ENCODE measurements at regions not wholly inside any gene's neighbourhood (a gene's known extent, or its start where the extent isn't known, plus 50 kb on each side); places are given as distances from the start of the nearest gene placed in this dataset.
A peak's percentile ranks its signal among the peaks of the same experiment; 100 is the strongest.
"Not testable (repeated sequence)": the region's sequence is repeated elsewhere in the genome, so short reads cannot be mapped to it uniquely, and the experiment has no call there.

DNA sequence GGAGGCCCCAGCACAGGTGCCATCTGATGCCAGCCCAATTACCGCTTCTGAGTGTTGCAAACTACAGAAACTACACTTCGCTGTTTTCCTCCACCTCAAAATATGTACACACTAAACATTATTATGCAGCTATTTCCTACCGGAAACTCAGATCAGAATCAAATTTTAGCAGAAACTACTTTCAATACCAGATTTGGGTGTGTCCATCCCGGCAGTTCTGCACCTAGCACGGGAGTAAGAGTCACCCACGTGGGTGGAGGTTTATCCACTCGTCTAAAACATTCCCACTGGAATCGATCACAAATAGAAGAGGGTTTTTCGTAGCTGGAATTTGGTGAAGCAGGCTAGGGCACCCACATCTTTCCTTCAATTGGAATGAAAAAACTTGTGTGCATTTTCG, 214.4 kb upstream of the PRKCQ start:
- DNase-seq: no peak

DNA sequence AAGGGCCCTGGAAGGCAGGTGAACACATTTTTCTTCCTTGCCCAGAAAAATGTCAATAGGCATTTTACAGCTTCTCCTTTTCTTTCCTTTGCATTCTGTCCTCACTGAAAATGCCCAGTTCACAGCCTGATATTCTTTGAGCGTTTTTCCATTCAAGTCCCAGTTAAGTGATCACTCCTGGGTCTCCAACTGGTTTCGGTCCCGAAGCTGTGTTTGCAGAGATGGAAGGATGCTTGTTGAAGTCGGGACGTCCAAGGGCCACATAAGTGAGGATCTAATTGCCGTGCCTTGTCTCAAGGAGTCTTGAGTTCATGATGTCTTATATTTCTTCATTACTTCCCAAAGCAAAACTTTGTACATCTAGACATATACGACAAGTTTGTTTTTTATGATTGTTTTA, 208.7 kb upstream of the PRKCQ start:
- DNase-seq: no peak

DNA sequence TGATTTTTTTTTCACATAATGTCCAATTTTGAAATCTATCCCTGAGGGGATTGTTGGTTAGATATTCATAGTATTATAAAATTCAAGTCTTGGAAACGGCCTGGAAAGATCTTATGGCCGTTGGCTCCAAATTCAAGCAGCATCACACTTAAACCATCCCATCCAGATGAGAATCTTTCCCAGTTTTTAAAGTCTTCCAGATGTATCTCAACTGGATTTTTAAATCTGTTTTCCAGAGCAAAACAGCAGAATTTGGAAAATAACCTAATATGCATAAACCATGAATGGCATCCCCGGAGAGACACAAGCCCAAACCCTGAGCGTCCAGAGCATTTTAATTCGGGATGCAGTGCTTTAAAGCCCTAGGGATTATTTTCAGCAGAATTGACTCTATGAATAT, 208.2 kb upstream of the PRKCQ start:
- DNase-seq: no peak

DNA sequence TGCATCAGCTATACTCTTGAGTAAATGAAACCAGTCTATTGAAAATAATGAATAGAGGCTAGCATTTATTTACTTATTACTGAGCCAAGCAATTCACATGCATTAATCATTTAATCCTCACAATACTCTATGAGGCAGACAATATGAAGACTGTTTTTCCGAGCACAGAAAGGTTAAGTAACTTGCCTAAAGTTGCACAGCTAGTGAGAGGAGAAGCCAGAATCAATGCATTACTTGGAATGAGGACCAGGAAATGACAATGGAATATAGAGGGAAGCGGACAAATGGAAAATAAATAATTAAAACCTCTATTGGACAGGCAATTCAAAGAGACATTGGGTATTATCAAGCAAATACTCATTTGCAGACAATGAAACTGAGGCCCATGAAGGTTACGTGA, 207.6 kb upstream of the PRKCQ start:
- no peak for DNase-seq

DNA sequence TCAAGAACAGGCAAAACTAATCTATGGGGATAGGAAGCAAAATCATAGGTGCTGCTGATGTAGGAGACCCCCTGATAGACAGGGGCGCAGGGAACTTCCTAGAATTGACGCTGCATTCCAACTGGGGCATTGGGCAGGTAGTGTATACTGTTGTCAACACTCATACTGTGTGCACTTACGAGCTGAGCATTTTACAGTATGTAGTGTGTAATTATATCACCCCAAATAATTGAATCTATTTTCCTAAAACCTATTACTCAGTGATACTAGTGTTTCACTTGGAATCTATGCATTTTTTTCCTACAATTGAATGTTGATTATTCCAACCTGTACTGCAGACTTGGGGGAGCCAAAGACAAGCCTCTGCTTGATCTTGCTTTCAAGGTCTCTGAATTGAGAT, 207.0 kb upstream of the PRKCQ start:
- no peak for DNase-seq

DNA sequence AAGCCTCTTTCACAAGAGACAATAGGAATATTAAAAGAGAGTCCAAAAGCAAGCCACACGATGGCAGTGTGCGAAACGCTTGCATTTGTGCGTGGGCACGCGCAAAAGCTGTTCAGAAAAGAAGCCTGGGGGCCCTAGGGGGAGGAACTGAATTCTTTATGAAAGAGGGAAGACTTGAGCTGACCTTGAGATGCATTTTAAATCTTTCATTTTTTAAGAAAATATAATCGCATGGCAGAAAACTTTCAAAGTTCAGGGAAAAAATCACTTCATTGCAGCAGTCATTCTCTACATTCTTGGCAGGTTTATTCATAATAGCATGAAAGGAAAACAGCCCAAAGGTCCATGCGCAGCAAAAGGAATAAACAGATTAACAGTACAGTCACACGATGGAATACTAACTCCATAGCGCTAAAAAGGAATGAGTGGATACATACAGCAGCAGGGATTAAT, 206.5 kb upstream of the PRKCQ start:
- peak; percentile 71 for DNase-seq

DNA sequence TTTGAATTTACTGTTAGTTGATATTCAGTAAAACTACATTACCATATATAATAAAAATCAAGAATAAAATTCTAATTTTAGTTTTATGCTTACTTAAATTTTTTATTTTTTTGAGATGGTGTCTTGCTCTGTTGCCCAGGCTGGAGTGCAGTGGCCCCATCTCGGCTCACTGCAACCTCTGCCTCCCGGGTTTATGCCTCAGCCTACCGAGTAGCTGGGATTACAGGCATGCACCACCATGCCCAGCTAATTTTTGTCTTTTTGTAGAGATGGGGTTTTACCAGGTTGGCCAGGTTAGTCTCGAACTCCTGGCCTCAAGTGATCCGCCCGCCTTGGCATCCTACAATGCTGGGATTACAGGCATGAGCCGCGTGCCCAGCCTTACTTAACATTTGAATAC, 204.4 kb upstream of the PRKCQ start:
- DNase-seq: not testable (repeated sequence)

DNA sequence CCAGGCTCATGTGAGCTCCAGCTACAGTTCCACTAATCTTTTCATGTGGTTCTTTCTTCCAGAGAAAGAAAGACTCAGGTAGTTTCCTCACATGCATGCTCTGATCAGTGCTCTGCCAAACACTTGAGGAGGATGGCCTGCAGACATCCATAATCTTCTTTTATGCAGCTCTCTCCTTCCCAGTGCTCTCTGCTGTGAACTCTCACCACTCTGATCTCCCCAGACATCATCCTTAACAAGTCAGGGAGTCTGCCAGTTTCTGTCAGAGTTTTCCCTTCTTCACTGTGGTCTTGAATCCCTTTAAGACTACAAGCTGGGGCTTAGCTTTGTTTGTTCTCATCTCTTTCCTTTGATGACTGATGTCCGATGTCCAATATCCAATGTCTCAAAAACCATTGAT, 203.4 kb upstream of the PRKCQ start:
- no peak for DNase-seq

DNA sequence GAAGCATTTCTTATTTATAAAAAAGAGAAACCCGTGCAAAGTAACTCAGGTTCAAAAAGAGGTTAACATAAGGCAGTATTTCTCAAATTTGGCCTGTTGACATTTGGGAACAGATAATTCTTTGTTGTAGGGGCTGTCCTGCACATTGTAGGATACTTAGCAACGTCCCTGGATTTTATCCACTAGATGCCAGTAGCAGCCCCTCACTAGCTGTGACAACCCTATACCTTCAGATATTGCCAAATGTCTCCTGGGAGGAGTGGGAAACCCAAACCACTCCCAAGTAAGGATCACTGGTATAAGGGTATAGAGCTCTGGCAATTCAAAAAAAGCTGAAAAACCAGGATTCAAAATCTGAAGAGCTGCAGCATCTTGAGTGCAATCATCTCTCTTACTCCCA, 202.3 kb upstream of the PRKCQ start:
- DNase-seq: no peak

DNA sequence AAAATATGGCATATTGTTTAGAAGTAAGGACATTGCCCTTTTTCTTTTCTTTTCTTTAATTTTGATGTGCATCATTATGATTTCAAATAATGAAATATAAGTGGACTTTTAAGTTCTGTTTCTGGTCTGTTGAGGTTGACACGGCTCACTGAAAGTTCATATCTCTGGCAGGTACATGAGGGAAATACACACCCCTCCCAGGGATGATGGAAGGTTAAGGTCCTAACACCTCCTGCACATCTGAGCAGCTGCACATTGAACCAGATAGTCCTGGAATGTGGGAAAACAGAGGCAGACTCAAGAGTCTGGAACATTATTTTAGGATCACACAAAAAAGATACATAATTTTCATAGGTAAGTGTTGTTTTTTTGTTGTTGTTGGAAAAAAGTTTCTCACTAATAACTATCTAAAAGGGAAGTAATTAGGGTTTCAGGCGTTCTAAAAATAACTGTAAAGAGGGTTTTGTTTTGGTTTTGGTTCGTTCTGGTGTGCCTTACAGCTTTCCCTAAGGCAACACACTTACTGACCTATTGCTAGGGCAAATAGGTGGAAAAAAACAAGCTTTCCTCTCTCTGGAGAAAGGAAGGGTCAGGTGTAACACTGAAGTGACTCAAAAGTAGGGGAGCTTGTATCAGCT, 201.2 kb upstream of the PRKCQ start:
- DNase-seq: no peak

DNA sequence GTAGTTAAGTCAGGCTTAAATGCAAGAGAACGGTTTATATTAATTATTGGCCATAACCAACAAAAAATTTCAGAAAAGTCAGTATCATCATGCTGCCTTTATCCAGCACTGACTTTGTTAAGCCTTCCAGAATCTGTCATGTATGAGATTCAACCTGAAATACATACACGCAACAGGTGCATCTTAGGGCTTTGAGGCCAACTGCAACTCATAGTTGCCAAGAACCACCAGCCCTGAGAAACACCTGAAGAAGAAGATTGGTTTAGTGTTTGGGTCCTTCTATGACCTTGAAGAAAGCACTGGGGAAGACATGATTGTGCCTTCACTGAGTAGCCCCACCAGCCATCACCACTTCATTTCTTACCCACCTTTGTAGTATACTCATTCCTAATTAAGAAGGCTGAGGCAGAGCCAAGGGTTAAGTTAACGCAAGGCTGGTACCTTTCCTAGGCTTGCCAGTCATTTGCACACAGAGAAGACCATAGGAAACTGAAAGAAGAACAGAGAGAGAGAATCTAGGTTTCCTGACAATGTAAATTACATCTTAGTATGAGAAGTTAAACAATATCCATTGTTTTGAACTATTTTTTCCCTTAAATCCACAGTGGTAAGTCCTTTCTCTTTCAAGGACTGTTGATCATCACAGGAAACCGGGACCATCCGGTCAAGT, 200.1 kb upstream of the PRKCQ start:
- no peak for DNase-seq

DNA sequence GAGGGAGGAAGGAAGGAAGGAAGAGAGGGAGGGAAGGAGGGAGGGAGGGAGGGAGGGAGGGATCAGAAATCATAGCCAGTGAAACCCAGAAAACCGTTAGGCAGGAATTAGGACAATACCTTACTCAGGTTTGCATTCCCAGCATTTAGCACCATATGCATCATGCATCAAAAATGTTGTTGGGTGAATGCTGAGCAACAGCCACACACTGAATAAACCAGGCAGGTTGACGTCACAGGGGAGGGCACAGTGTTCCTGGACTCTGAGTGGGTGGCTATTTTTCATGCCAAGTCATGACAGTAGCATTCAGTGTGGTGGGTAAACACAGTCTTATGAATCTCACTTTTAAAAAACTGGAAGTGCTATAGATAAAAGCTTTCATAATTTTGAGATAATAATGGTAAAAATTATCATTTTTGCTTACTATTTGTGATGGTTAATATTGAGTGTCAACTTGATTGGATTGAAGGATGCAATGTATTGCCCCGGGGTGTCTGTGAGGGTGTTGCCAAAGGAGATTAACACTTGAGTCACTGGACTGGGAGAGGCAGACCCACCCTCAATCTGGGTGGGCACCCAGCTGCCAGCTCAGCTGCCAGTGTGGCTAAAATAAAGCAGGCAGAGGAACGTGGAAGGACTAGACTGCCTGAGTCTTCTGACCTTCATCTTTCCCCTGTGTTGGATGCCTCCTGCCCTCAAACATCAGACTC, 199.1 kb upstream of the PRKCQ start:
- peak; percentile 98 for DNase-seq

DNA sequence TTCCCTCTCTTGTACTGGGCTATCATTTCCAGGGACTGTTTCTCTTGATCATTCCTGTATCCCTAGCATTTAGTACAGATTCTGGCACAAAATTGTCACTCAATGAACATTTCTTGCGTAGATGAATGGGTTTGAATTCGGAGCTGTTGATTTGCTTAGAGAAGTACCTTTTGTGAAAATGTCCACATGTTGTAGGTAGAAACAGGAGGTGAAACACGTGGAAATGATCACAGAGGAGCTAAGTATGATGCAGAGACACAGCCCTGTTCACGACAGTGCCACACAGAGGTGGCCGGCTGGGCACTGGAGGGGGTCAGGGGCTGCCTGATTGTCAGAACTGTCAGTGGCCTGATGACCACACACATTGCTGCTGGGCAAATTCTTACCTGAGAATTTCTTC, 196.1 kb upstream of the PRKCQ start:
- no peak for DNase-seq

DNA sequence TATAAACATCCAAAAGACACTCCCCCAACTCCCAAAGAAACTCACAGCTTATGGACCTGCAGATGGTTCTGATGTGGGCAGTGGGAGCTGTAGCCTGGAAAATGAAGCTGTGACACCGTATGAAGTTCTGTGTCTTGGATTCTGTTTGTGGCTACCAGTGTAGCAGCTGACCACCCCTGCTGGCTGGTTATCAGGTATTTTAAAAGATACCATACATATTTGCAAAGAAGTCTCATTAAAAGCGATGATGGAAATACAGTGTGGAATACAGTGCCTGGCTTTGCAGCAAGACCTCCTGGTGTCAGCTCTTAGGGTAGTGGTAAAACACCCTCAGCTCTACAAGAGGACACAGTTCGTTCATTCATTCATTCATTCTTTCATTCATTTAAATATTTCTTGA, 194.3 kb upstream of the PRKCQ start:
- DNase-seq: no peak

DNA sequence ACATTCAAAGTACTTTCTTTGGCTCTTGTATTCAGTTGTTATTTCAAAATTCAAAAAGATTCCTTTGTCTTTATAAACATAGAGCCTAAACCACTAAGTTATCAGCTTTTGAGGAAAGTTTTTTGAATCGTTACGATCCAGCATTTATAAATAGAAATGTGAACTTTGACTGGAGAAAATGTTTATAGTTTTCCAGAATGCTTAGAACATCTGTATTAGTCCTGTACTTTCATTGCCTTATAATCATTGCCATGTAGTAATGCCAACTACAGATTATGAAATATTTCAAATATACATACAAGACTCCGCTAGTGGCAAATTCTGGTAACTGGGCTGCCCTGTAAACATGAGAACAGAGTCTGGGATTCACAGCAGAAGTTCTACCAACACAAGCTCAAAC, 191.3 kb upstream of the PRKCQ start:
- no peak for DNase-seq

DNA sequence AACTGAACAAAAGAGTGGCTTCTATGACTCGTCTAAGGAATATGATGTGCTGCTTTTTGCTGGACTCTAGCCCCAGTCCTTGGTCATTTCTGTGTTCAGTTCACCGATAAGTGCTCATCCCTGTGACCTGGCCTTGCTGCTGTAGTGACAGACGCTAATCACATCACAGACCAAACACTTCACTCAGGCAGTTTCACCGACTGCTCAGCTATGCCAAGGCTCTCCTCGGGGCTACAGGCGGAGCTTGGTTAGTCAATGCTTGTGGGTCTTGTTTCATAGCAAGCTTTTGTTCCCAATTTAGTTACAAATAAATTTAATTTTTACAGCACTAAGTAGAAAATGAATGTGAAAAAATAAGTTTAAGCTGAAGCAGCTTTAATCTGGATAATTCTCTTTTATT, 190.8 kb upstream of the PRKCQ start:
- peak; percentile 38 for DNase-seq

DNA sequence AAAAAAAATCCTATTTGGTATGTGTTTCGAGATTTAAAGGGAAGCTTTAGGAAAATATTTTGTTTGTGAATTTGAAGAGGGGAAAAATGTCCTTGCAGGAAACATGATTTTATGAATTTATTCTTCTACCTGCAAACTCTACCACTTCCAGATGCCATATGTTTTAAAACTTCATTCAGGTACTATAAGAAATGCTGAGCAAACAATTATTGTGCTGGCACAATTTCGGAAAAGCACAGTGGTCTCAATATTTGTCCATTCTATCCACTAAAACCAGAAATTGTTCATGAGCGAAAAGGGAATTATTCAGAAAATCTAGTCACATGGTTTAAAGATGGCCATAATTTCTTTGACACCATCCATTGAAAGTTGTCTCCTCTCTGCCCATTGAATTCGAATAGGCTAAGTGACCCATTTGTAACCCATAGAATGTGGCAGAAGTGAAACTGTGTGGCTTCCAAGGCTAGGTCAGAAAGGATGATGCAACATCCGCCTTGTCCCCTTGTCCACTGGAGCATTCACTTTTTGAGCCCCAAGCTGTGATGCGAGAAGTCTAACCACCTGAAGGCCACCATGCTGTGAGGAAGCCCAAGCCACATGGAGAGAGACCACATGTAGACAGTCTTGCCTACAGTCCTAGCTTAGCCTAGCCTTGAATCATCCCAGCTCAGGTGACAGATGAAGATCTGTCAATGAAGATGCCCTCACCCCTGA, 189.8 kb upstream of the PRKCQ start:
- no peak for DNase-seq

DNA sequence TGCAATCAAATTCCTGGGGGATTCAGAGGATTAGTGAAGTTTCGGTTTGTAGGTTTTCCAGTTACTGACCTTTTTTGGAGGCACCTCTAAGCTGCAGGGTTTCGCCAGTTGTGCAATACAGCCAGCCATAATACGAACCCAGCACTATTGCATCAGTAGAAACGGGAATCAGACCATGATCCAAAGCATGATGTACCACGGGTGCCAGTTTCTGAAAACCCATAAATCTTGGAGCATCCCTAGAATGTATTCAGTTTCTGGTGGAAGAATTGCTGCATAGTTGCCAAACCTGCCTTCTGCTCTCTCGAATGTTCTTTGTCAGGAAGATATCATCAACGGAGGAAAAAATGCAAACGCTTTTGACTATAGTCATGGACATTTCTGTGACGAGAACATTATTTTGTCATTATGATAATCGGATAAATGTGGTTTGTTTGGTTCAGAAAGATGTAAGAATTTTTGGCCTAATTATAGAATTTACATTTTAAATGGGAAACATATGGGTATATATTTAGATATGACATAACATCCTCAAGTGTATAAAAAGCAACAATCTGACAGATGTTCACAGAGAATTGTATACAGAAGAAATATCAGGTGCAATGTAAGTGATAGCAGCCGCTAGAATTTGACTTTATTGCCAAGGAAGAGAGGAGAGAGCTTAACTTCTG, 186.2 kb upstream of the PRKCQ start:
- no peak for DNase-seq

DNA sequence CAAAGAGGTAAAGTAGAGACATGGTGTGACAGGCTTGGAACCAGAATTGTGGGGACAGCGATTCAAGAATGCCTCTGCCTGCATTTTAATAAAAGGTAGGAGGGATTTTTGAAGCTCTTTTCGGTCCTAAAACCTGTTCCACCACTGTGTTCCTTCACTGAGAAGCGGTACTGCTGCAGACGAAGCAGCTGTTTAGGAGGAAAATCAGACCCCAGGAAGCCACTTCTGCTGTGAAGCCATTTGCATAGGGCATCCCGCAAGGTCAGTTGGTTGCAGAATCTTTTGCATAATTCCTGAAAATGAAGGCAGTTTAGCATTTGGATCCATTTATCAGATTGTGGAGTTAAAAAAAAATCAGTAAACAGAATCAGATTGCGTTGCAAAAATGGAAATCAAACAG, 183.3 kb upstream of the PRKCQ start:
- DNase-seq: no peak

DNA sequence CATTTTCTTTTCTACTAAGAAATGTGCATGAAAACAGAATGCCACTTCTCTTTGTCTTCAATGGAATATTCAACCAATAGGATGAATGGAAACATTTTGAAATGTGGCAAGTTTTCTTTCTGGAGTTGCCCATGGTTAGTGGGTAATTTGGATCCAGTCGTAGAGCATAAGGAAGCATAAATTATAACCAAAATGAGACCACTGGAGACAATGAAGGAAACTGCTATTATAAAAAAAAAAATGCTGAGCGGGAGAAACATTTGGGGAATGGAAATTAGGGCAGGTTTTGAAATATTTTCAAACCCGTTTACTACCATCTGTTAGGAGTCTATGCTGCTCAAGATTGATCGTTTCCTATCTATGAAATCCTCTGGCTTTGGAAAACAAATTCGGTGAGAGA, 182.9 kb upstream of the PRKCQ start:
- DNase-seq: no peak

DNA sequence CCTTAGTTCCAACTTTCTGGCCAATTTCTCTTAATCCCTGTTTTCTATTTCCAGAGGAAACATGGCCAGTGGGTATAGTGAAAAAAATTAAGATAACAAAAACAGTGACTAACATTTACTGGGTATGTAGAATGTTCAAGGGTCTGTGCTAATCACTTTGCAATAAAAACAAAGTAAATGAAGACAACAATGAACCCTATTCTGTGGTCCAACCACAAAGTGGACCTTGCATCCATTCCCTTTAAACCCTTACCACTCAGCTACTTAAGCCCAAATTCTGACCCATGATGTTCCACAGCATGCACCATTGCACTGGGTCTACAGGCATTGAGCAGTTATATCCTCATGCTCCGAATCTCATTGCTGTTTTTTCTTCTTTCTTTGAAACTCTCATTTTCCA, 179.9 kb upstream of the PRKCQ start:
- DNase-seq: no peak

DNA sequence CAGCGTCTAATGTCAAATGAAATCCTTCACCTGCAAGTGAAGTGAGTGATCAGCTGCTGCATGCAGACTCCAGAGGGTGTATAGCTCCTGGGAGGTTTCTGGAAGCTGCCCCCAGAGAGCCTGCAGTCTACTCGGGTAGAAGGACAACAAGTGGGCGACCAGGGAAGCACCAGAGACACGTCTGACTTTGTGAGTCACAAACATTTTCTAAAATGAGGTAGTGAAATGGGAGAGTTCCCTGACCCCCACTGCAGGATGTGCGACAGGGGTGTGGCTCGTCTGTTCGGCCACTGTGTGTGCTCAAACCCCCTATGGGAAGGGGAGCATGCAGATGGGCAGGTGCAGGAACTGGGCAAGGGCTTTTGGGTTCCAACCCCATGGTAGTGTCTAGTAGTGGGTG, 177.1 kb upstream of the PRKCQ start:
- no peak for DNase-seq

DNA sequence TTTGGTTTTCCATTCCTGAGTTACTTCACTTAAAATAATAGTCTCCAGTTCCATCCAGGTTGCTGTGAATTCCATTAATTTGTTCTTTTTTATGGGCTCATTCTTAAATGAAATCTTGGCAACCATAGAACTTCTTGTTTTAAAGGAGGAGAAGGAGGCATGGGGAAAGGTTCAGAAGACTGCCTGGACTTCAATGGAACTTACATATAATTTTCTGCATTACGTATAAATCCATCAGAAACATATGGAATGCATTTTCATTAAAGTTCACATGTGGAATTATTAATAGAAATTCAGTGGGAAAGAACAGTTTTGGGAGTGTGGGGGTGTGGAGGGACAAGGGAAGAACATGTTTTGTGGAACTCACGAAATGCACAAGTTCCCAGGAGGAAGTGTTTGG, 176.6 kb upstream of the PRKCQ start:
- DNase-seq: no peak

Measured in EL (cell line).